GM21360 (cell line): ENCODE measurements at regions not wholly inside any gene's neighbourhood (a gene's known extent, or its start where the extent isn't known, plus 50 kb on each side); places are given as distances from the start of the nearest gene placed in this dataset.

Experiments
- ATAC-seq: cut with Tn5 transposase; IDR thresholded peaks from one replicate; pipeline ENCODE4 v1.9.1; 2021; ENCODE audit warnings: mild to moderate bottlenecking, moderate library complexity; ENCODE audit not compliant: unreplicated experiment

GRCh38 chr16:65786916-65787315 lies 579.6 kb upstream of the CDH5 start:
- ATAC-seq, result no peak

GRCh38 chr16:65783709-65784474 lies 582.6 kb upstream of the CDH5 start:
- no peak for ATAC-seq

- ATAC-seq, result no peak
Measured at GRCh38 chr16:65782611-65783600, 583.6 kb upstream of the CDH5 start.

- no peak for ATAC-seq
Measured at GRCh38 chr16:65781855-65782254, 584.6 kb upstream of the CDH5 start.

GRCh38 chr16:65781363-65781762 lies 585.1 kb upstream of the CDH5 start:
- ATAC-seq, result no peak

GRCh38 chr16:65779201-65779600 lies 587.3 kb upstream of the CDH5 start:
- ATAC-seq, result no peak

- ATAC-seq, result no peak
Measured at GRCh38 chr16:65776639-65777183, 589.8 kb upstream of the CDH5 start.

- no peak for ATAC-seq
Measured at GRCh38 chr16:65775829-65776228, 590.7 kb upstream of the CDH5 start.

- no peak for ATAC-seq
Measured at GRCh38 chr16:65774350-65774749, 592.1 kb upstream of the CDH5 start.

GRCh38 chr16:65773301-65773874 lies 593.1 kb upstream of the CDH5 start:
- no peak for ATAC-seq

GRCh38 chr16:65772134-65772732 lies 594.3 kb upstream of the CDH5 start:
- no peak for ATAC-seq

GRCh38 chr16:65771707-65772106 lies 594.8 kb upstream of the CDH5 start:
- no peak for ATAC-seq

- ATAC-seq, result no peak
Measured at GRCh38 chr16:65770752-65771151, 595.7 kb upstream of the CDH5 start.

GRCh38 chr16:65769776-65770438 lies 596.6 kb upstream of the CDH5 start:
- ATAC-seq, result no peak

- no peak for ATAC-seq
Measured at GRCh38 chr16:65769055-65769465, 597.4 kb upstream of the CDH5 start.

GRCh38 chr16:65767125-65767524 lies 599.4 kb upstream of the CDH5 start:
- no peak for ATAC-seq

- ATAC-seq, result no peak
Measured at GRCh38 chr16:65763640-65764305, 602.7 kb upstream of the CDH5 start.

GRCh38 chr16:65760874-65761273 lies 605.6 kb upstream of the CDH5 start:
- ATAC-seq, result no peak

GRCh38 chr16:65758620-65759019 lies 607.9 kb upstream of the CDH5 start:
- ATAC-seq, result no peak

- no peak for ATAC-seq
Measured at GRCh38 chr16:65757064-65757463, 609.4 kb upstream of the CDH5 start.
